ENCODE measurements at regions not wholly inside any gene's neighbourhood (a gene's known extent, or its start where the extent isn't known, plus 50 kb on each side); places are given as distances from the start of the nearest gene placed in this dataset.

DNA sequence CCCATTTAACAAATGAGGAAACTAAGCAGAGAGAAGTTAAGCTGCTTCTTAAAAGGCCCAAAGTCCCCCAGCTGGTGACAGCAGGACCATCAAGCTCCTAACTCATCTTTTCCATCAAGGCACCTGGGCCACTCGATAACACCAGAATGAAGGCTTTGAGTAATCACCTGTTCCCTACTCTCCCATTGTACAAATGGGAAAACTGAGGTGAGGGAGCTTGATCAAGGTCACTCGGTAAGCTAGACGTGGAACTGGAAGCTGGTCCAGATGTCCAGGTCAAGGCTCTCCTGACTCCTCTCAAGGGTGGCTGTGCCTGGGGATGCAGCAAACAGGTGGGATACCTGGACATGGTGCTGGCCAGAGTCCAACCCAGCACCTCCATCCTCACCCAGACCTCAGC is 90.6 kb upstream of the SHB start:
- DNase-seq (ENCODE audit: low spot score), result no peak

GRCh38 chr9:38158628-38159027 is 89.6 kb upstream of the SHB start:
- no peak for DNase-seq (ENCODE audit: low spot score)

GRCh38 chr9:38157711-38158110 is 88.7 kb upstream of the SHB start:
- no peak for DNase-seq (ENCODE audit: low spot score)

DNA sequence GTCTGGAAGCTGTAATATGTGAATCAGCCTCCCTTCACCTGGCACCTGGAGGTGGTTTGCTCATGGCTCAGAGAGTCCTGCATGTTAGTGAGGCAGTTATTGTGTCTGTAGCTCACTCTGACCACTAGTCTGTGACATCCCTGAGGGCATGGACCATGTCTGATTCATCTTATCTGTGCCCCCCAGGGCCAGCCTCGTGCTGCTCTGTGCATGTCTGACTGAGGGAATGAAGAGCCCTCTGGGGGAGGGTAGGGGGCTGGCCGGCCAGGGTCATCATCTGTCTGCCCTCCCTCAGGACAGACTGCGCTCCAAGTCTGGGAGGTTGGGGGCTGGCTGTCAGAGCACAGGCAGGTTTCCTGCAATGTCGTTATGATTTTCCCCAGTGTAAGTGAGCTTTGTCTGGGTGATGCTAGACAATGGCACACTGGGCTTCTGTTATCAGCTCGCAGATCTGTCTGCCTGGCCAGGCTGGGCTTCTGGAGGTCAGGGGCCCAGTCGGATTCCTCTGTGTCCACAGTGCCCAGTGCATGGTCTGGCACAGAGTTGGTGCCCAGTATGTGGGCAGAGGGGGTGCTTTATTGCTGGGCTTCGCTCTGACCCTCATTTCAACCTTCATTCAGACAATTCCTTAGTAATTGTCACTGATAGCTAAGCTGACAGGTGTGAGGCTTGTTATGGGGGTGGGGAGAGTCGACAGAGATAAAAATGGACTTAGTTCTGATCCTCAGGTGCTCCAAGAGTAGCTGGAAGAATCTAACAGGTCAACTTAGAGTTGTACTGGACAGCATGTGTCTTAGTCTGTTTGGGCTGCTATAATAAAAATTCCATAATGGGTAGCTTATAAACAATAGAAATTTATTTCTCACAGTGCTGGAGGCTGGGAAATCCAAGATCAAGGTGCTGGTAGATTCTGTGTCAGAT is 85.7 kb upstream of the SHB start:
- no peak for DNase-seq (ENCODE audit: low spot score)

GRCh38 chr9:38153910-38154291 is 84.9 kb upstream of the SHB start:
- DNase-seq (ENCODE audit: low spot score), result no peak

GRCh38 chr9:38153152-38153909 is 84.3 kb upstream of the SHB start:
- no peak for DNase-seq (ENCODE audit: low spot score)

DNA sequence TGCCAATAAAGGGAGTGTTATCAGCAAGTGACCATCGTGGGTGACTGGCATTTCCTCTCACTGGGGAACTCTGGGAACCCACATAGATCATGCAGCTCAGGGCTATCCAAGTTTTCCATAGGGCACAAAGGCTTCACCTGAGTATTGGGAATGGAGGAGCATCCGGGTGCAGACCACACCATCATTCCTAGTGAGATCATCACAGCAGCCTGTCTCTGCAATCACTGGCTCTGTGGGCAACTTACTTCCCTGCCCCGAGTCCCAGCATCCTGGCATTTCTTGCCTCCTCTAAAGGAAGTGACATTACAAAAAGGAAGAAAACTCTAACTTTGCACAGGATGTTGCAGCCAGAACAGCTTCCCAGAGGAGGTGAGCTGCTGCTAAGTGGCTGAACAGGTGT is 80.6 kb upstream of the SHB start:
- DNase-seq (ENCODE audit: low spot score), result no peak

DNA sequence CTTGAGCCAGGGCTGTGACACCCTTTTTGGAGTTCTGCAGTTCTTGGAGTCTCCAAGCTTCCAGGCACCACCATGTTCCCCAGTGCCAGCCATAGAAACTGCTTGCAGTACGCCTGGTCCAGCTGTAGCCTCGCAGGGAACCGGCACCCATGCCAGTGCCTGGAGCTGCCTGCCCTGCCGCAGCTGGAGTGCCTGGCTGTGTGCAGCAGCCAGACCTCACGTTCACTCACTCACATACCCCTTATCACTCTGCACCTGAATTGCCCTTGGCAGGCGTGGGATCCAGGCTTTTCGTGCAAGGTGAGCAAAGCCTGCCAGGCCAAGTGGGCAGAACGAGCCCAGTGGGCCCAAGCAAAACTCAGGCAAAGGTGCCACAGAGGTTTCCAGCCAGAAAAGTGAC is 77.8 kb upstream of the SHB start:
- no peak for DNase-seq (ENCODE audit: low spot score)

DNA sequence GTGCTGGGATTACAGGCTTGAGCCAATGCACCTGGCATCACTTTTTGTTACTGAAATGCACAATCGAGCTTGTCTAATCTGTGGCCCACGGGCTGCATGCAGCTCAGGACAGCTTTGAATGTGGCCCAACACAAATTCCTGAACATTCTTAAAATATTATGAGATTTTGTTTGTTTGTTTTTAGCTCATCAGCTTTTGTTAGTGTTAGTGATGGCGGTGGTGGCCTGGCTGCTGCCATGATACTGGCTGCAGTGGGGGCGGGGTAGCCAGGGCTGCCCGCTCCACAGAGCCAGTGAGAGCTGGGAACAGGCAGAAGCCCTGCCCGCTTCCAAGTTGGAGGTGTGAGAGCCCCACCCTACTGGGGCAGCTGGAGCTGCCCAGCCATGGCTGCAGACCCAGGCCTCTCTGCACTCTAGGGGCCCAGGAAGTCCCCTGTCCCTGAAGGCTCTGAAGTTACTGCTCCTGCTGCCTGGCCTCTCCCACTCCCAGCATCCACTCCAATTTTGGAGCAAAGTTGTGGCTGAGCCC is 76.6 kb upstream of the SHB start:
- no peak for DNase-seq (ENCODE audit: low spot score)

- DNase-seq (ENCODE audit: low spot score), result peak; percentile 42
Observed at GRCh38 chr9:38144421-38144820, 75.4 kb upstream of the SHB start.

DNA sequence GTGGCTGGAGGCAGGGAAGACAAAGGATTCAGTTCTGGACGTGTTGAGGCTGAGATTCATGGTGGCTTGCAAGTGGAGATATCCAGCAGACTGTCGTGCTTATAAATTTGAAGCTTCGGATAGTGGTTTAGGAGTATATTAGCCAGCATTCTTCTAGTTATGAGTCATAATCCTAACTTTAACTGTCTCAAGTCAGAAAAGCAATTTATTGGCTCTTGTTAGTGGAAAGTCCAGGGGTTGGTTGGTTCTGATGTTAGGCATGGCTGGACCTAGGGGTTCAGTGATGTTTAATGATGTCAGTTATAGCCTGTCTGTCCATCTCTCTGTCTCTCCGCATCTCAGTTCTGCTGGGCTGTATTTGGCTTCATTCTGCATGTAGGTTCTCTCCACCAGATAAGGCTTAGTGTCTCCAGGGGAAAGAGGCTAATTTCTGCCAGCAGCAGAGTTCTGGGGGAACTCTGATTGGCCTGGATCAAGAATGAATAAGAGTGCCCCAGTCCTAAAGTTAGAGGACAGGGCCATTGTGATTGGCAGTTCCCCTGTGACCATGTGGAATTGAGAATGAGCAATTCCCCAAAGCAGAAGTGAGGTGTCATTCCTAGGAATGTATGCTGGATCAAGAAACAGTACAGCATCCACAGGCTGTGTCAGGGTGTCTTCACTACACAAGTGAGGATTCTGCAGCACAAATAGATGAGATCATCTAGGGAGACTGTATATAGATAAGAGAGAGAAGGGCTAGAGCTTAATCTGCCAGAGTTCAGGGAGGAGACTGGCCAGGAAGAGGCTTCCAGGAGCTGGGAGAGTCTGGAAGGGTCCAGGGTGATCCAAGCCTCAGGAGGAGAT is 72.9 kb upstream of the SHB start:
- peak; percentile 67 for DNase-seq (ENCODE audit: low spot score)

DNA sequence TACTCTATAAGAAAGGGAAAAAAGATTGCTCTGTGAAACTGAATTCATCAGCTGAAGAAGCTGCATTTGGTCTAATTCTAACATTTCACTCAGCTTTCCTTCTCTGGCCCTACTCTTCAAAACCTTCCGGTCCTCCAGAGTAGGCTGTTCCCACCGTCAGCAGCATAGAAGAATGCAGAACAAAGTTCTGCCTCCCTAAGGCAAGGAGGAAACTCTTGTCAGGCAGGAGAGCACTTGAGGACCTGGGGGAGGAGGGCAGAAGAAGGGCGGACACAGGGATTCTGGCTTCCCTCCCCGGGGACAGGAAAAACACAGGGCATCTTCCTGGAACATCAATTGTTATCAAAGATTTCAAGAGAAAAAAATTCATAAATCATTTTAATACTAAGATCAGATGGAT is 69.2 kb upstream of the SHB start:
- no peak for DNase-seq (ENCODE audit: low spot score)

- no peak for DNase-seq (ENCODE audit: low spot score)
Observed at GRCh38 chr9:38137342-38137741, 68.3 kb upstream of the SHB start.

DNA sequence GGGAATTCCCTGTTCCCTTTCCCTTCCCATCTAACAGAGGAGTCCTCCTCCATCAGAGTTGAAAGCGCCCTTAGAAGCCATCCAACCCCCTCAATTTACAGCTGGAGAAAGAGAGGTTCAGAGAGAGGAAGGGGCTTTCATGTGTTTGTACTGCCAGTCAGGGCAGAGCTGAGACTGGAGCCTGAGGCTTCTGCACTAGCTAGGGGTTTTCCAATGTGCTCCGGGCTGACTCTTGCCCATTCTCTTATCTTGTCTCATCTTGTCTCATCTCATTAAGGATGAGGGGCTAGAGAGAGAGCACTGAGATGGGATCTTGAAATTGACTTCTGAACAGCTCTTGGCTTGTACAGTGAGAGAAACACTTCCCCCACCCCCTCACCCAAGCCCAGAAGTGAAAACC is 67.4 kb upstream of the SHB start:
- DNase-seq (ENCODE audit: low spot score), result no peak

DNA sequence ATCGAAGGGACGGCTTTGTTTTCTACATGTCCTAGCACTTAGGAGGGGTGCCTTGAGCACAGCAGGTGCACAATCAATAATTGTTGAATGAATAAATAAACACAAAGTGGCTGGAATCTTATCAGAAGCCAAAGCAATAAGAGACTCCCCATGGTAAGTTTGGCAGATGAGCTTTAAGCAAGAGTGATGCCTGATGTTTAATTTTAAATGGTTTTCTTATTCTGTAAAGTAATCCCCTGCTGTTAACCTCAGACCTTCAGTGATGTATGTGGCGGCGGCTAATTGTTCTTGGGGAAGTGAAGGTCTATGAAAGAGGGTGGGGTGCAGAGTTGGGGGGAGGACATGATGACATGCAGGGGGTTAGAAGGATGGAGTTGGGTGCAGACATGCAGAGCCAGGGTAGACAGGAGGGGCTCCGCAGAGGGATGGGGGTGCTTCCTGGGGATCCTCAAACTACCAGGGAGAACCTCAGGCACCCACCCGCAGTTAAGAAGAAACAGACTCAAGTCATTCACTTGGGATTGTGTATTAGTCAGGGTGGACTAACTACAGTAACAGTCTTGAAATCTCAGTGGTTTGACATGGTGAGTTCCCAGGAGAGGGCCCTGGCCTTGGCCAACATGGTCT is 65.7 kb upstream of the SHB start:
- no peak for DNase-seq (ENCODE audit: low spot score)

DNA sequence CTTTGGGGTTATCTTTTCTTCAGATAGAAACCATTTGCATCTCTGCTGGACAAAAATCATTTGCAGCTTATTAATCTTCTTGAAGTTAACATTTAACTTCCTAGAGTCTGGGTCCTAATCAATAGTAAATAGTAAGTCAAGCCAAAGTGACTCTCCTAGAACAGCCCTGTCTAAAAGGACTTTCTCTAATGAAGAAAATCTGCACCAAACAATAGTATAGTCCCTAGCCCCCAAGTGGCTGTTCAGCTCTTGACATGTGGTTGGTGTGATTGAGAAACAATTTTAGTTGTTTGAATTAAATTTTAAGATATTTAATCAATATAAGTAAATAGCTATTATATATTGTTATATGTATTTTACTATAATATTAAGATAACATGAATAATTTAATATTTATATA is 64.6 kb upstream of the SHB start:
- DNase-seq (ENCODE audit: low spot score), result no peak

GRCh38 chr9:38132956-38133355 is 63.9 kb upstream of the SHB start:
- no peak for DNase-seq (ENCODE audit: low spot score)

- no peak for DNase-seq (ENCODE audit: low spot score)
Observed at GRCh38 chr9:38131729-38132128, 62.7 kb upstream of the SHB start.

DNA sequence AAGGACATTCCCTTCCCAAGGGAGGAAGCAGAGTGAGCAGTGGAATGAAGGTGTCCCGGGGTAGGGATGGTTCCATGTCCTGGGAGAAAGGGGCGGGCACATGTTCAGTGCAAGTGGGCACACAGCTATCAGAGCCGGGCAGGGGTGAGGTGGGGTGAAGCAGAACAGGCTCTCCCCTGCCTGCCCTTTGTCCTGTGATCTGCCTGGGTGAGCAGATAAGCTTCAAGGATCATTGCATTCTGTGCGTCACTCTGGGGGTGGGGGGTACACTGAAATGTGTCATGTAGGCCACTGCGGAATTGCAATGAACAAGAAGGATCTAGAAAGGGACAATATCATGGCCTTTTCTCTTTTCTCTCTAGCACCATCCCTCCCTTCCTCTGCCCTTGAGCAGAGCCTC is 61.7 kb upstream of the SHB start:
- no peak for DNase-seq (ENCODE audit: low spot score)

- DNase-seq (ENCODE audit: low spot score), result no peak
Observed at GRCh38 chr9:38129366-38129765, 60.3 kb upstream of the SHB start.

DNA sequence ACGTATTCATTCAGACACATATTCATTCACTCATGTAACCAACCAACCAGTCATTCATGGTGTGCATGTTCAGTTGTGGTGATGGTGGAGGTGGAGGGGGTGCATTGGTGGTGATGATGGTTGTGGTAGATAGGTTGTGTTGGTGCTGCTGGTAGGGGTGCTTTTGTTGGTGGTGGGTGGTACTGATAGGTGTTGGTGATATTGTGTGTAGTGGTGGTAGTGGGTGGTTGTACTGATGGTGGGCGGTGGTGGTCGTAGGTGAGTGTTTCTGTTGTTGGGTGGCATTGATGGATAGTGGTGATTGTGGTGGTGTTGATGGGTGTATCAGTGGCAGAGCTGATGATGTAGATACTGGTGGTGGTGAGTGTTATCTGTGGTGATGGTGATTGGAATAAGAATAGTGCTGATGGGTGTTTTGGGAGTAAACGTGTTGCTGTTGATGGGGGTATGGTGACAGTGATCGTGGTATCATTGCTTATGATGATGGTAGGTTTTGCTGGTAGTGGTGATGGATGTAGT is 59.8 kb upstream of the SHB start:
- DNase-seq (ENCODE audit: low spot score), result no peak

Measured in H4 (cell line).